Astrocyte of the spinal cord (primary cell): ENCODE measurements at regions not wholly inside any gene's neighbourhood (a gene's known extent, or its start where the extent isn't known, plus 50 kb on each side); places are given as distances from the start of the nearest gene placed in this dataset.

Experiments used
- DNase-seq: peaks from one replicate; pipeline ENCODE4 v3.0.0; 2011; ENCODE audit warnings: low read depth, low spot score
- H3K4me3 ChIP-seq: 2 replicates; pipeline ENCODE4 v1.5.1; 2011; ENCODE audit warnings: low read depth, mild to moderate bottlenecking, low read length, moderate library complexity
- CTCF ChIP-seq: IDR thresholded peaks from 2 replicates; pipeline ENCODE4 v1.5.1; 2012; ENCODE audit warnings: low read depth, mild to moderate bottlenecking, low read length, inconsistent platforms
- in situ Hi-C: cut with HindIII; loops from 2 replicates; pipeline ENCODE4 v1.10.0; 2017; ENCODE audit warnings: low sequenced_read_pairs

- no peak overlapping the region for H3K4me3 ChIP-seq
- in situ Hi-C loops: no loop called here
- TF ChIP-seq CTCF: no peak
- DNase-seq: no peak
Observed at GRCh38 chr16:86893506-86893905, 315.2 kb downstream of the FOXL1 start.

- in situ Hi-C loops: no loop called here
- no peak overlapping the region for H3K4me3 ChIP-seq
- no peak for DNase-seq
- no peak for TF ChIP-seq CTCF
Observed at GRCh38 chr16:86894029-86894567, 315.7 kb downstream of the FOXL1 start.

- in situ Hi-C loops: no loop called here
- no peak for TF ChIP-seq CTCF
- H3K4me3 ChIP-seq: no peak overlapping the region
- DNase-seq: no peak
Observed at GRCh38 chr16:86894925-86895324, 316.6 kb downstream of the FOXL1 start.

GRCh38 chr16:86895606-86896005 lies 317.3 kb downstream of the FOXL1 start:
- no peak for DNase-seq
- no peak overlapping the region for H3K4me3 ChIP-seq
- TF ChIP-seq CTCF: no peak
- in situ Hi-C loops: no loop called here

GRCh38 chr16:86896976-86897375 lies 318.6 kb downstream of the FOXL1 start:
- no peak overlapping the region for H3K4me3 ChIP-seq
- in situ Hi-C loops: no loop called here
- DNase-seq: no peak

GRCh38 chr16:86897486-86897885 lies 319.1 kb downstream of the FOXL1 start:
- DNase-seq: no peak
- TF ChIP-seq CTCF: no peak
- in situ Hi-C loops: no loop called here
- no peak overlapping the region for H3K4me3 ChIP-seq

More at GRCh38 chr16:86896976-86897375, 318.6 kb downstream of the FOXL1 start:
- TF ChIP-seq CTCF: no peak

- TF ChIP-seq CTCF: no peak
- H3K4me3 ChIP-seq: no peak overlapping the region
Observed at GRCh38 chr16:86898386-86898785, 320.0 kb downstream of the FOXL1 start.

More at GRCh38 chr16:86898386-86898785, 320.0 kb downstream of the FOXL1 start:
- in situ Hi-C loops: no loop called here
- no peak for DNase-seq
